ENCODE measurements at regions not wholly inside any gene's neighbourhood (a gene's known extent, or its start where the extent isn't known, plus 50 kb on each side); places are given as distances from the start of the nearest gene placed in this dataset.

DNA sequence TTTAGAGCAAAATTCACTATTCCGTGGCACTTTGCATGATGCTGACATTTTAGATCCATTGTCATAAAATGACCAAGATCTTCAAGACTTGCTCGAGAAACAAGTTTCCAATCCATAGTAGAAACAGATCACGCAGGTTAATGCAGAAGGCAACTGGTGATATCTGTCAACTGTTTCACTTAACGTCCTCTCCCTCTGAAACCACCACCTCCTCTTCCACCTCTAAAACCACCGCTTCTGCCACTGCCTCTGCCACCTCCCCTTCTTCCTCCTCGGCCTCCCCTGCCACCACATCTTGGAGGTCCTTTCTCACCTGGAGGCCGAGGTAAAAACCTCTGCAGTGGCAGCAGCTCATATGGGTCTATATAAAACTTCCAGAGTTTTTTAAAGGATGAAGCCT, 84.6 kb upstream of the IRF2 start:
- TF ChIP-seq USF2 (IDR thresholded peaks at IDR 0.05; ENCODE audit: low read length) (no peak), SP1 (IDR thresholded peaks at IDR 0.05; ENCODE audit: low read depth, low read length) (no peak), SP4 (IDR thresholded peaks at IDR 0.05; ENCODE audit: low read length) (no peak), CTCF (IDR thresholded peaks at IDR 0.05; ENCODE audit: control extremely low read depth in 1 of 3, insufficient read depth in 1 of 3, low read depth in 1 of 3, low read length in 3 of 3) (no peak), JUN (IDR thresholded peaks at IDR 0.05; ENCODE audit: low read depth, low read length) (no peak), POLR2AphosphoS5 (IDR thresholded peaks at IDR 0.05; ENCODE audit: low read depth, low read length) (no peak), SUZ12 (IDR thresholded peaks at IDR 0.05; ENCODE audit: low read length) (no peak), CTBP2 (IDR thresholded peaks at IDR 0.05; ENCODE audit: borderline replicate concordance, insufficient read depth, insufficient read length, low read length) (no peak)
